ENCODE measurements at regions not wholly inside any gene's neighbourhood (a gene's known extent, or its start where the extent isn't known, plus 50 kb on each side); places are given as distances from the start of the nearest gene placed in this dataset.

GRCh38 chr1:191255354-191256054 is 777.8 kb upstream of the BRINP3 start:
- no peak for DNase-seq (ENCODE audit: low spot score)
- intact Hi-C loops (cut with DNase I): no loop called here

GRCh38 chr1:191256917-191257316 is 779.3 kb upstream of the BRINP3 start:
- no peak for DNase-seq (ENCODE audit: low spot score)
- intact Hi-C loops (cut with DNase I): no loop called here

GRCh38 chr1:191260056-191260455 is 782.4 kb upstream of the BRINP3 start:
- DNase-seq (ENCODE audit: low spot score): no peak
- intact Hi-C loops (cut with DNase I): no loop called here

GRCh38 chr1:191261111-191261510 is 783.4 kb upstream of the BRINP3 start:
- intact Hi-C loops (cut with DNase I): no loop called here
- no peak for DNase-seq (ENCODE audit: low spot score)

DNA sequence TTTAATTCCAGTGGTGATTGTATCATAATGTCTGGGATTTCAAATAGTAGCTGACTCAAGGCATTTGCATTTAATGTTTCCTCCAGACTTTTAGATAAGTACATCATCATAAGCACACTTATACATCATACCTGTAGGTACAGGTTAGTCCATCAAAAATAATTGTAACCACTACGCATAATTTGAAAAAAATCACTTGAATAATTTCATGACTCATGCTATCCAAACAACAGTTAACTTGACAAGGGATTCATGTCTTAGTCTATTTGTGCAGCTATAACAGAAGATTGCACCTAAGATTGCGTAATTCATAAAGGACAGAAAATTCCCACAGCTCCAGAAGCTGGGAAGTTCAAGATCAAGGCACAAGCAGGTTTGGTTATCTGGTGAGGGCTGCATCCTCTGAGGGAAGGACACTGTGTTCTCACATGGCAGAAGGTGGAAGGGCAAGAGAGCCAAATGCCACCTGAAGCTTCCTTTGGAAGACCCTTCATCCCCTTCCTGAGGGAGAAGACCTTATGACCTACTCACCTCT is 801.7 kb upstream of the BRINP3 start:
- intact Hi-C loops (cut with DNase I): no loop called here
- DNase-seq (ENCODE audit: low spot score): no peak

DNA sequence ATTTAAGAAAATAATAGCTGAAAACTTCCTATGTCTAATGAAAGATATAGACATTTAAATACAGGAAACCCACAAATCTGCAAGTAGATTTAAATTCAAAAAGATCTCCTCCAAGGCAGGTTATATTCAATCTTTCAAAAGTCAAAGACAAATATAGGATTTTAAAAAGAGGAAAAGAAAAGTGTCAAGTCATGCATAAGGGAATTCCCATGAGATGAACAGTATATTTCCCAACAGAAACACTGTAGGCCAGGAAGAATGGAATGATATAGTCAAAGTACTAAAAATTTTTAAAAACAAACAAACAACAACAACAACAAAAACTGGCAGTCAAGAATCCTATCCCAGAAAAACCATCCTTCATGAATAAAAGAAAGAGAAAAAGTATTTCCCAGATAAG is 806.5 kb upstream of the BRINP3 start:
- intact Hi-C loops (cut with DNase I): no loop called here
- no peak for DNase-seq (ENCODE audit: low spot score)

- DNase-seq (ENCODE audit: low spot score): no peak
- intact Hi-C loops (cut with DNase I): no loop called here
Observed at GRCh38 chr1:191290441-191290840, 812.8 kb upstream of the BRINP3 start.

- DNase-seq (ENCODE audit: low spot score): no peak
- intact Hi-C loops (cut with DNase I): no loop called here
Observed at GRCh38 chr1:191305370-191305769, 827.7 kb upstream of the BRINP3 start.

DNA sequence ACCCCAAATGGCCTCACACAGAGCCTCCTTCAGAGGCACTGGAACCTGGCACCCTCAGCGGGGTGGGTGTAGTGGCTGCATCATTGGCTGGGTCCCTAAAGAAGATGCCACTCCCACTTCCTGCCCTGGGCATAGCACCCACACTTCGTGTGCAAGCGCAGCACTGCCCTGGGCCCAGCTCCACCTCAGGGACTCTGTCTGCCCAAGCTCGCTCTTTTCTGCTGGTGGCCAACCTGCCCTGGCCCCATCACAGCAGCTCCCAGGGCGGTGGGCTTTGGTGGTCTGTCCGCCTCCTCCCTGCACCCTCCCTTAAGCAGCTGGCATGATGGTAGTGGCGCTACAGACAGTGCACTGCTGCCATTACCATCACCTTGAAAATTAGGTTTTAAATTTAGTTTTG is 829.3 kb upstream of the BRINP3 start:
- intact Hi-C loops (cut with DNase I): no loop called here

DNA sequence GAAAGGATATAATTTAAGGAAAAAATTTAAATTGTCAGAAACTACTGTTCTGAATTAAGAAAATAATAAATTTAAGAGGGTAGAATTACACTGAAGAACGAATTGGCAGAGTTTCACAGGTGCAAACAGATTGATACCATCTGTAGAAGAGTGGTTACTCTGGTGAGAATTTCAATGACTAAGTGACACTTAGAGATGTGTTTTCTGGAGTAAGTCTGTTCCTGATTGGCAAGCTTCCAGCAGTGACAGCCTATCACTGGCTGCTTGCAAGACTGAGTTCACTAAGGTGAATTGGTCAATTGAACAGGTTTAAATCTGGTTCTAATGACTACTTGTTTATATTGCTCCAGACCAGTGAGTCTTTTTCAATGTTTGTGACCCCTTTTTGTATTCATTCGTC is 838.2 kb upstream of the RGS18 start:
- intact Hi-C loops (cut with DNase I): no loop called here
- DNase-seq (ENCODE audit: low spot score): no peak

More for the DNA sequence above, 829.3 kb upstream of the BRINP3 start:
- DNase-seq (ENCODE audit: low spot score): no peak

GRCh38 chr1:191327868-191328267 is 830.4 kb upstream of the RGS18 start:
- intact Hi-C loops (cut with DNase I): no loop called here
- no peak for DNase-seq (ENCODE audit: low spot score)

- intact Hi-C loops (cut with DNase I): no loop called here
- DNase-seq (ENCODE audit: low spot score): no peak
Observed at GRCh38 chr1:191343816-191344215, 814.4 kb upstream of the RGS18 start.

DNA sequence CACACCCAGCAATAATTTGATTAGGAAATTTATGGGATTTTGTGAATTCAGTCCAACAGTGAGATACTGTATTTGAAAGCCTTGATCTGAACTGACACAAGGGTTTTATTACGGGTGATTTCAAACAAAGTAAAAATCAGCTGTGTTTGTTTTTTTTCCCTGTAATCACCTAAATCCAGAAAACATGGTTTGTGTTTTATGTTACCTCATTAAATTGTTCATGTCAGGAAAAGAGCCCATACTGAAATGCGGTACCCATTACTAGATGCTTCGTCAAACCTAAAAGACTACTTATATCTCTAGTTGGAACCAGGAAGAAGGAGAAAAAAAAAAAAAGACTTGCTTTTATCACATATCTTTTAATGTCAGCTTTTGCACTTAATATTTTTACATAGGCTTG is 811.9 kb upstream of the RGS18 start:
- DNase-seq (ENCODE audit: low spot score): no peak
- intact Hi-C loops (cut with DNase I): no loop called here

DNA sequence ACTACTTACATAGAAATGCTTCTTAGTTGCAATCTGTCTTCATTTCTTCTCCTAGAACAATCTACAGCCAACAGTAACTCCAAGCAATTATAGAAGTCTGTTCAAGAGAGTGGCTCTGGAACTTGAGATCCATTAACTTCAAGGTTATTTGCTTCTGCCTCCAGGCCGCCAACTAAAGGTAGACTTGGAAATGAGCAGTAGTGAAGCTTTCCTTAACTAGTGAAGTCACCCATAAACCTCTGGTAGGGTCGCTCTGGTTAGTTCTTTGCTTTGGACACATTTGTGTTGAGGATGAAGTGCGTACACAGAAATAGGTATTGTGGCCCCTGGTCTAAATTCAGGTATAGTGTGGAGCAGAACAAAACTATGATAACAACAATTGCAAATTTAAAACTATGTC is 809.9 kb upstream of the RGS18 start:
- intact Hi-C loops (cut with DNase I): no loop called here
- DNase-seq (ENCODE audit: low spot score): no peak

DNA sequence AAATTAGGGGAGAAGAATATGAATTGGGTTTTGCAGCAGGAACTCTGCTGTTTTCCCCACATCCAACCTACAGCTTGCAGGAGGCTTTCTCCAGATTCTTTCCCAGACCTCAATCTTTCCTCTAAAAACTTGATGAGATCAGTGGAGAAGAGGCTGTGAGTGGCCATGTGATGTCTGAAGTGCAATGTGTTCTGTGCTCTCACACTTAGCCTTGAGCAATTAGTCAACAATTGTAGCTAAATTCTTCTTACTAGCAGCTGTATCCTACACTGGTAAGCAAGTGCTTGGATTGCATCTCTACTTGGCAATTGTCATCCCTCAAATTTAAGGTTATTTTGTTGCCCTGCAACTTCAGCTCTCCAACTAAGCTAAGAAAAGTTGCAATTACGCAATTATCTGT is 807.3 kb upstream of the RGS18 start:
- intact Hi-C loops (cut with DNase I): no loop called here

GRCh38 chr1:191358724-191359123 is 799.5 kb upstream of the RGS18 start:
- no peak for DNase-seq (ENCODE audit: low spot score)
- intact Hi-C loops (cut with DNase I): no loop called here

More for the DNA sequence above, 807.3 kb upstream of the RGS18 start:
- DNase-seq (ENCODE audit: low spot score): no peak

DNA sequence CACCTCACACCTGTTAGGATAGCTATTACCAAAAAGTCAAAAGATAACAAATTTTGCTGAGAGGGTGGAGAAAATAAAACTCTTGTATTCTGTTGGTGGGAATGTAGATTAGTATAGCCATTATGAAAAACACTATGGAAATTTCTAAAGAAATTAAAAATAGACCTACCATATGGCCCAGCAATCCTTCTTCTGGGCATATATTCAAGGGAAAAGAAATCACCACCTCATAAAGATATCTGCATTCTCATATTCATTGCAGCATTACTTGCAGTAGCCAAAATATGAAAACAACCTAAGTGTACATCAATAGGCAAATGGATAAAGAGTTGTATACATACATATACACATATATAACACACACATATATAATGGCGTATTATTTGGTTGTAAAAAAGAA is 791.6 kb upstream of the RGS18 start:
- intact Hi-C loops (cut with DNase I): no loop called here
- DNase-seq (ENCODE audit: low spot score): no peak

GRCh38 chr1:191368891-191369654 is 789.2 kb upstream of the RGS18 start:
- DNase-seq (ENCODE audit: low spot score): no peak
- intact Hi-C loops (cut with DNase I): no loop called here

DNA sequence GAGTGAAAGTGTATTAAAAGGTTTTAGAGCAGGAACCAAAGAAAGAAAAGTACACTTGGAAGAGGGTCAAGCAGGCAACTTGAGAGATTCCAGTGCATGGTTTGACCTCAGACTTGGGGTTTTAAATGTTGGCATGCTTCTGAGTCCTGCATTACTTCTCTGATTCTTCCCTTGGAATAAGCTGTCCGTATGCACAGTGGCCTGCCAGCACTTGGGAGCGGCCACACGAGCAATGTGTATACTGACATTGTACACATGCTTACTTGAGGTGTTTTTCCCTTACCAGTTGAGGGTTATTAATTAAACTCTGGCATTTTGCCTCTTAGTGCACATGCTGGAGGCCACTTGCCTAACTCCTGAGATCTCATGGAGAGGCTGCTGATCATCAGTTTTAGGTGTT is 786.6 kb upstream of the RGS18 start:
- DNase-seq (ENCODE audit: low spot score): no peak
- intact Hi-C loops (cut with DNase I): no loop called here

GRCh38 chr1:191388283-191388682 is 770.0 kb upstream of the RGS18 start:
- no peak for DNase-seq (ENCODE audit: low spot score)
- intact Hi-C loops (cut with DNase I): no loop called here

GRCh38 chr1:191396622-191397021 is 761.6 kb upstream of the RGS18 start:
- intact Hi-C loops (cut with DNase I): no loop called here
- DNase-seq (ENCODE audit: low spot score): no peak

Measured in posterior vena cava (tissue), 2 donors.